Right atrium auricular region (tissue), 2 donors: ENCODE measurements at regions not wholly inside any gene's neighbourhood (a gene's known extent, or its start where the extent isn't known, plus 50 kb on each side); places are given as distances from the start of the nearest gene placed in this dataset.

Experiments
- DNase-seq: peaks from one replicate; pipeline ENCODE4 v3.0.0-alpha.2; 2019; ENCODE audit warnings: low spot score
- H3K27ac ChIP-seq, 2 donors: fragments of 200-600 bp; sonication (generic); 1 replicate in 1 of 2; 2 replicates in 1 of 2; pipeline ENCODE4 v1.5.1; 2016 to 2019
- H3K27me3 ChIP-seq, 2 donors: fragments of 200-600 bp; sonication (generic); one replicate each; pipeline versions ENCODE4 v1.5.1 to v1.6.0; 2017 to 2019
- H3K36me3 ChIP-seq: fragments of 200-600 bp; sonication (generic); one replicate; pipeline ENCODE4 v1.5.1; 2016
- H3K4me1 ChIP-seq, 2 donors: fragments of 200-600 bp; sonication (generic); one replicate each; pipeline versions ENCODE4 v1.5.1 to v1.6.0; 2017 to 2019
- H3K4me3 ChIP-seq, 2 donors: fragments of 200-600 bp; sonication (generic); 1 replicate in 1 of 2; 2 replicates in 1 of 2; pipeline ENCODE4 v1.5.1; 2017 to 2019; ENCODE audit warnings: mild to moderate bottlenecking in 1 of 2, moderate library complexity in 1 of 2
- H3K9me3 ChIP-seq, 2 donors: fragments of 200-600 bp; sonication (generic); one replicate each; pipeline ENCODE4 v1.5.1; 2019
- TF ChIP-seq, protein P1 (sequence below), 2 donors: fragments of 200-600 bp; sonication (generic); IDR thresholded peaks; one replicate each; pipeline ENCODE4 v1.5.1; 2019; ENCODE audit warnings: antibody characterized with exemption in 2 of 2

DNA sequence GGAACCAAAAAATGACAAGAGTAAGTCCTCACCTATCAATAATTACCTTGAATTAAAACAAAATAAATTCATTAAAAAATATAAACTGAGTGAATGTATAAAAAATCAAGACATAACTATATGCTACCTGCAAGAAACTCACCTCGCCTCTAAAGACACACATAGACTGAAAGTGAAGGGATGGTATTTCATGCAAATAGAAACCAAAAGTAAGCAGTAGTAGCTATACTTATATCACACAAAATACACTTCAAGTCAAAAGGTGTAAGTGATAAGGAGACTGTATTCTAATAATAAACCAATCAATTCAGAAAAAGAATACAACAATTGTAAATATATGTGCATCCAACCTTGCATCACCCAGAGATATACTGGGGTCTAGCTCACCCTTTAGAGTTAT is 332.6 kb downstream of the SH2D4B start:
- H3K4me1 ChIP-seq: no peaks in the 10 kb centered on the region
- DNase-seq: no peak
- TF ChIP-seq, protein P1, sequence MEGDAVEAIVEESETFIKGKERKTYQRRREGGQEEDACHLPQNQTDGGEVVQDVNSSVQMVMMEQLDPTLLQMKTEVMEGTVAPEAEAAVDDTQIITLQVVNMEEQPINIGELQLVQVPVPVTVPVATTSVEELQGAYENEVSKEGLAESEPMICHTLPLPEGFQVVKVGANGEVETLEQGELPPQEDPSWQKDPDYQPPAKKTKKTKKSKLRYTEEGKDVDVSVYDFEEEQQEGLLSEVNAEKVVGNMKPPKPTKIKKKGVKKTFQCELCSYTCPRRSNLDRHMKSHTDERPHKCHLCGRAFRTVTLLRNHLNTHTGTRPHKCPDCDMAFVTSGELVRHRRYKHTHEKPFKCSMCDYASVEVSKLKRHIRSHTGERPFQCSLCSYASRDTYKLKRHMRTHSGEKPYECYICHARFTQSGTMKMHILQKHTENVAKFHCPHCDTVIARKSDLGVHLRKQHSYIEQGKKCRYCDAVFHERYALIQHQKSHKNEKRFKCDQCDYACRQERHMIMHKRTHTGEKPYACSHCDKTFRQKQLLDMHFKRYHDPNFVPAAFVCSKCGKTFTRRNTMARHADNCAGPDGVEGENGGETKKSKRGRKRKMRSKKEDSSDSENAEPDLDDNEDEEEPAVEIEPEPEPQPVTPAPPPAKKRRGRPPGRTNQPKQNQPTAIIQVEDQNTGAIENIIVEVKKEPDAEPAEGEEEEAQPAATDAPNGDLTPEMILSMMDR (IDR thresholded peaks at IDR 0.05): no peak
- no peak overlapping the region for H3K27ac ChIP-seq
- no peaks in the 10 kb centered on the region for H3K36me3 ChIP-seq
- no peaks in the 10 kb centered on the region for H3K27me3 ChIP-seq
- peaks cover 0 to 17% of the 10 kb centered on the region in 2 donors for H3K9me3 ChIP-seq
- H3K4me3 ChIP-seq: no peak overlapping the region

DNA sequence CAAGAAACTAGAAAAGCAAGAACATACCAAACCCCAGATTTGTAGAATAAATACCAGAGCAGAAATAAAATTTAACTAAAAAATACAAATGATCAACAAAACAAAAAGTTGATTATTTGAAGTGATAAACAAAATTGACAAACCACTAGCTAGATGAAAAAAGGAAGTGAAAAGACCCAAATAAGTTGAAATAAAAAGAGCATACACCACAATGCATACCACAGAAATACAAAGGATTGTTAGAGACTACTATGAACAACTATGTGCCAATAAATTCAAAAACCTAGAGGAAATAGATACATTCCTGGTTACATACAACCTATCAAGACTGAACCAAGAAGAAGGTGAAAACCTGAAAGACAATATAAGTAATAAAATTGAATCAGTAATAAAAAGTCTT is 333.4 kb downstream of the SH2D4B start:
- no peak for DNase-seq
- Histone ChIP-seq H3K27me3 (no peaks in the 10 kb centered on the region), H3K9me3 (peaks cover 0 to 17% of the 10 kb centered on the region in 2 donors), H3K27ac (no peak overlapping the region), H3K36me3 (no peaks in the 10 kb centered on the region), H3K4me3 (no peak overlapping the region), H3K4me1 (no peaks in the 10 kb centered on the region)
- TF ChIP-seq, protein P1 (IDR thresholded peaks at IDR 0.05): no peak

DNA sequence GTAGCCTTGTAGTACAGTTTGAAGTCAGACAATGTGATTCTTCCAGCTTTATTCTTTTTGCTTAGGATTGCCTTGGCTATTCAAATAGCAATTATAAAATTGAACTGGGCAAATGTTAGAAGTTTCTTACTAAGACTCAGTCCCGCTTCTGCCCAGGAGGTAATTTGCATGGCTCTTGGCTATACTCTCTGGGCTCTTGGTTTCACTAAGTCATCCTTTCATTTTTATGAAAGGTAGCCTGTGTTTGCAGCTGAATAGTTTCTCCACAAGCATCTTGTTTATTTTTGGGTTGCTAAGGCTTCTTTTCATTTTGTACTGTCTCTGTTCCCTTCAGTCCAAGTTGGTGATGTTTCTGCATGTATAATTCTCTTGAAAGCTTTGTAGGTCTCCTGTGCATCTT is 340.6 kb downstream of the SH2D4B start:
- TF ChIP-seq, protein P1 (IDR thresholded peaks at IDR 0.05): no peak

DNA sequence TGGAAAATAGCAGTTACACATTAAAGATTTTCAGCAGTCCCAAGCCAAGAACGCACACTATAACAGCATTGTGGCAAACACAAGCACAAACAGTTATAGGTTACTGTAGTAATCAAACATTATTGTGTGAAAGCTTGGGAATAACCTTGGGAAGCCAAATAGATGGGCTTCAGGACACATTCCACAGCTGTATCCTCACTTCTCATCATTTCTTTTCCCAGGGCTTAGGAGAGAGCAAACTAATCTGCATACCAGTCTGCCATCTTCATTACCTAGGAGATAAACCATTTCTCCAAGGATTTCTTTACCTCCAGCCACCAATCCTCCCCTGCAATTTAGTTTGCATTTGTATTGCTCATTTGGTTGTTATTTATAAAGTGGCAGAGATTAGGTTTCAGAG is 352.4 kb downstream of the SH2D4B start:
- H3K27me3 ChIP-seq: no peaks in the 10 kb centered on the region
- H3K27ac ChIP-seq: no peak overlapping the region
- H3K36me3 ChIP-seq: no peaks in the 10 kb centered on the region
- H3K9me3 ChIP-seq: no peaks in the 10 kb centered on the region
- H3K4me3 ChIP-seq: no peak overlapping the region
- no peak for DNase-seq
- TF ChIP-seq, protein P1 (IDR thresholded peaks at IDR 0.05): no peak
- H3K4me1 ChIP-seq: no peaks in the 10 kb centered on the region

More for the DNA sequence above, 340.6 kb downstream of the SH2D4B start:
- H3K27me3 ChIP-seq: no peaks in the 10 kb centered on the region
- H3K36me3 ChIP-seq: no peaks in the 10 kb centered on the region
- no peaks in the 10 kb centered on the region for H3K9me3 ChIP-seq
- H3K27ac ChIP-seq: no peak overlapping the region
- H3K4me1 ChIP-seq: no peaks in the 10 kb centered on the region
- no peak for DNase-seq
- no peak overlapping the region for H3K4me3 ChIP-seq

DNA sequence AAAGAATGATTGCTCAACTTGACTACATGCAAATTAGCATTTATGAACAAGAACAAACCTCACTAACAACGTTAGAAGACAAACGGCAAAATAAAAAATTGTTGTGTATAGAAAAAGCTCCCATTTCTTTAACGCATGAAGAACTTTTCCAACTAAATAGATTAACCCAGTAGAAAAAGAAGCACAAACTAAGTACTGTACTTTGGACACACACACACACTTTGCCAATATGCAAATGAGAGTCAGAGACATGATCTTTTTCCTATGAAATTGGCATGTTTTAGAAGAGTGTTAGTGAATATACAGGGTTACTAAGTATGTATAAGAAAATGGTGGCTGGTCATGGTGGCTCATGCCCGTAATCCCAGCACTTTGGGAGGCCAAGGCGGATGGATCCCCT is 355.6 kb downstream of the SH2D4B start:
- DNase-seq: no peak
- TF ChIP-seq, protein P1 (IDR thresholded peaks at IDR 0.05): no peak

DNA sequence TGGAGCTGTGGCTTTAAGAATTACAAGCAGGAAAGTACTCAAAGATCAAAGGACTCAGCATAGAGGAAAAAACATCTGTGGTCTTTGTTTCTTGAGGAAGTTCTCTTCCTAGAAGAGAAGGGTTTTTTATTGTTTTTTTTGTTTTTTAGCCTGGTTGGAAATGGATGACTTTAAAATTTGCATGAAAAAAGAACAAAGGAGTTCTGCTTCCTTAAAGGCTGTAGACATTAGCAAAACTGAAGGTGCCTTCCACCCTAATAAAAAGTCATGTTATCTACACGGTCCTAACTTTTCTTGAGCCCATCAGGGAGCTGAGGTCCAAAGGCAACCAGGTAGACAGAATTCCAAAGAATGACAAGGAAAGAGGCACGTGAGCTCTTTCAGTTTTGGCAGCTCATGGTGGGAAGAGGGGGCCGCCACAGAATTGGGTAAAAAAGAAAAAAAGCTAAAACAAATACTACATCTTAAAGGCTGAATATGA is 356.6 kb downstream of the SH2D4B start:
- Histone ChIP-seq H3K4me1 (no peaks in the 10 kb centered on the region), H3K27ac (no peak overlapping the region), H3K27me3 (no peaks in the 10 kb centered on the region), H3K36me3 (no peaks in the 10 kb centered on the region), H3K4me3 (no peak overlapping the region), H3K9me3 (no peaks in the 10 kb centered on the region)
- DNase-seq: no peak
- TF ChIP-seq, protein P1 (IDR thresholded peaks at IDR 0.05): no peak

More for the DNA sequence above, 355.6 kb downstream of the SH2D4B start:
- H3K27me3 ChIP-seq: no peaks in the 10 kb centered on the region
- no peaks in the 10 kb centered on the region for H3K9me3 ChIP-seq
- H3K4me3 ChIP-seq: no peak overlapping the region
- H3K4me1 ChIP-seq: no peaks in the 10 kb centered on the region
- H3K36me3 ChIP-seq: no peaks in the 10 kb centered on the region
- H3K27ac ChIP-seq: no peak overlapping the region
